ENCODE measurements at regions not wholly inside any gene's neighbourhood (a gene's known extent, or its start where the extent isn't known, plus 50 kb on each side); places are given as distances from the start of the nearest gene placed in this dataset.

GRCh38 chr10:121405549-121405948 is 192.7 kb downstream of the FGFR2 start:
- Histone ChIP-seq H3K36me3 (no peaks in the 10 kb centered on the region), H3K4me3 (no peak overlapping the region), H3K4me1 (no peaks in the 10 kb centered on the region)

DNA sequence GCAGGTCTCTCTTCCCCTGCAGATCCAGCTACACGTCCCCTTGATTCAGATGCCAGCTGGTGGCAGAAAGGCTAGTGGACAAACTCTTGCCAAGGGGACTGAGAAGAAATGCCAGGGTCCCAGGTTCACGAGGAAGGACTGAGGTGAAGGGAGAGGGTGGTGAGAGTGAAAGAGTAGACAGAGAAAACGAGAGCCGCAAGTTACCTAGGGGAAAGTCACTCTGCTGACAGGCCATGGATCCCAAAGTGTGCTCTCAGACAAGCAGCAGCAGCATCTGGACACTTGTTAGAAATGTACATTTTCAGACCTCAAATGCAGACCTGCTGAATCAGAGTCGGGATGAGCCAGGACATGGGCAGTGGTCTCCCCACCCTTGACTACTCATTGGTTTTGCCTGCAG is 192.3 kb downstream of the FGFR2 start:
- Histone ChIP-seq H3K4me3 (no peak overlapping the region), H3K27me3 (replicated peaks in 1 of 7) (no peaks in the 10 kb centered on the region), H3K36me3 (no peaks in the 10 kb centered on the region), H3K27ac (no peak overlapping the region), H3K4me1 (no peaks in the 10 kb centered on the region), H3K9me3 (no peaks in the 10 kb centered on the region)
- no peak for TF ChIP-seq POLR2A (IDR thresholded peaks at IDR 0.05)
- no peak for TF ChIP-seq POLR2AphosphoS5 (IDR thresholded peaks at IDR 0.05)
- TF ChIP-seq, protein P1, sequence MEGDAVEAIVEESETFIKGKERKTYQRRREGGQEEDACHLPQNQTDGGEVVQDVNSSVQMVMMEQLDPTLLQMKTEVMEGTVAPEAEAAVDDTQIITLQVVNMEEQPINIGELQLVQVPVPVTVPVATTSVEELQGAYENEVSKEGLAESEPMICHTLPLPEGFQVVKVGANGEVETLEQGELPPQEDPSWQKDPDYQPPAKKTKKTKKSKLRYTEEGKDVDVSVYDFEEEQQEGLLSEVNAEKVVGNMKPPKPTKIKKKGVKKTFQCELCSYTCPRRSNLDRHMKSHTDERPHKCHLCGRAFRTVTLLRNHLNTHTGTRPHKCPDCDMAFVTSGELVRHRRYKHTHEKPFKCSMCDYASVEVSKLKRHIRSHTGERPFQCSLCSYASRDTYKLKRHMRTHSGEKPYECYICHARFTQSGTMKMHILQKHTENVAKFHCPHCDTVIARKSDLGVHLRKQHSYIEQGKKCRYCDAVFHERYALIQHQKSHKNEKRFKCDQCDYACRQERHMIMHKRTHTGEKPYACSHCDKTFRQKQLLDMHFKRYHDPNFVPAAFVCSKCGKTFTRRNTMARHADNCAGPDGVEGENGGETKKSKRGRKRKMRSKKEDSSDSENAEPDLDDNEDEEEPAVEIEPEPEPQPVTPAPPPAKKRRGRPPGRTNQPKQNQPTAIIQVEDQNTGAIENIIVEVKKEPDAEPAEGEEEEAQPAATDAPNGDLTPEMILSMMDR (IDR thresholded peaks at IDR 0.05 in 8 of 11, conservative IDR thresholded peaks at IDR 0.05 in 3 of 11), result no peak
- no peak for DNase-seq
- intact Hi-C loops (cut with DNase I; ENCODE audit: low total_unique reads), result no loop called here
- 80 to 87% (median 84%) methylated on average over 5 of the region's 5 CpGs for WGBS, 5 donors

More at GRCh38 chr10:121405549-121405948, 192.7 kb downstream of the FGFR2 start:
- WGBS, 5 donors, result 80 to 96% (median 92%) methylated on average over 2 of the region's 2 CpGs
- Histone ChIP-seq H3K27me3 (replicated peaks in 1 of 7) (no peaks in the 10 kb centered on the region), H3K9me3 (no peaks in the 10 kb centered on the region), H3K27ac (no peak overlapping the region)
- intact Hi-C loops (cut with DNase I; ENCODE audit: low total_unique reads), result no loop called here
- TF ChIP-seq POLR2AphosphoS5 (IDR thresholded peaks at IDR 0.05), result no peak
- no peak for TF ChIP-seq POLR2A (IDR thresholded peaks at IDR 0.05)
- TF ChIP-seq, protein P1 (IDR thresholded peaks at IDR 0.05 in 8 of 11, conservative IDR thresholded peaks at IDR 0.05 in 3 of 11), result no peak
- no peak for DNase-seq

DNA sequence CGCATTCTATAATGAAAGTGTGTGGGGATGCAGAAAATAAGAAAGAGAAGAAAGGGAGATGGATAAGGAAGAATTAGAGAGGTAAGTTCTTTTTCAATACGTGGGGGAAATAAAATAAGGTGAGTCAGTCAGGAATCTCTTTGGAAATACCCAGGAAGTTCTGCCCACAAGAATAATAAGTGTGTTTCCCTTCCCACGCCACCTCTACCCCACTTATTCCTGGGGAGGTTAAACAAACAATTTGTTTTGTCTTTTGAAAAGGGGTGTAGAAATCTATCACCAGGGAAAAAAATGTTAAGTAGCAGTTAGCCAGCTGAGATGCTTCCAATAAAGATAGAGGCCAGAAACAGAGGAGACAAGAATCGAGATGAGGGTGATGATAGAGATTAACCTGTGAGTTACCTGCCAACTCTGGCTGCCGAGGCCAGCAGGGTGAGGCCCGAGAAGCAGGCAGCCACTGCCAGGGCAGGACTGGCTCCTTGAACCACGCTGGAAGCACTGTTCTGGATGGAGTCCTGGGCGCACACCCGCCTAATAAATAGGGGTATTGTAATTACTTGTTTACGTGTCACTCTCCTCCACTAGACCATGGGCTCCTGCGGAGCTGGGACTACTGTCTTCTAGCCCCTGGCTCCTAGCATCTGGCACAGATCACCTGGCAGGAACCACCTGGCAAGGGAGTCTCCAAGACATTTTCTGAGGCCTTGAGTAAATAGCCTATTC is 191.3 kb downstream of the FGFR2 start:
- Histone ChIP-seq H3K9me3 (no peaks in the 10 kb centered on the region), H3K4me1 (no peaks in the 10 kb centered on the region), H3K36me3 (no peaks in the 10 kb centered on the region), H3K27ac (no peak overlapping the region), H3K4me3 (no peak overlapping the region), H3K27me3 (replicated peaks in 1 of 7) (no peaks in the 10 kb centered on the region)
- intact Hi-C loops (cut with DNase I; ENCODE audit: low total_unique reads), result no loop called here
- 71 to 78% (median 76%) methylated on average over 11 of the region's 11 CpGs for WGBS, 5 donors
- no peak for DNase-seq
- TF ChIP-seq POLR2AphosphoS5 (IDR thresholded peaks at IDR 0.05) (no peak), POLR2A (IDR thresholded peaks at IDR 0.05) (no peak)
- TF ChIP-seq, protein P1 (IDR thresholded peaks at IDR 0.05 in 8 of 11, conservative IDR thresholded peaks at IDR 0.05 in 3 of 11), result no peak

GRCh38 chr10:121409466-121410104 is 188.7 kb downstream of the FGFR2 start:
- intact Hi-C loops (cut with DNase I; ENCODE audit: low total_unique reads), result no loop called here
- H3K4me3 ChIP-seq, result no peak overlapping the region
- 78 to 90% (median 84%) methylated on average over 4 of the region's 4 CpGs for WGBS, 5 donors

More at GRCh38 chr10:121409466-121410104, 188.7 kb downstream of the FGFR2 start:
- no peaks in the 10 kb centered on the region for H3K9me3 ChIP-seq
- no peaks in the 10 kb centered on the region for H3K27me3 ChIP-seq (replicated peaks in 1 of 7)
- DNase-seq, result no peak
- TF ChIP-seq POLR2AphosphoS5 (IDR thresholded peaks at IDR 0.05) (no peak), POLR2A (IDR thresholded peaks at IDR 0.05) (no peak)
- TF ChIP-seq, protein P1 (IDR thresholded peaks at IDR 0.05 in 8 of 11, conservative IDR thresholded peaks at IDR 0.05 in 3 of 11), result no peak
- no peak overlapping the region for H3K27ac ChIP-seq
- H3K4me1 ChIP-seq, result no peaks in the 10 kb centered on the region
- no peaks in the 10 kb centered on the region for H3K36me3 ChIP-seq
